ENCODE measurements at regions not wholly inside any gene's neighbourhood (a gene's known extent, or its start where the extent isn't known, plus 50 kb on each side); places are given as distances from the start of the nearest gene placed in this dataset.

DNA sequence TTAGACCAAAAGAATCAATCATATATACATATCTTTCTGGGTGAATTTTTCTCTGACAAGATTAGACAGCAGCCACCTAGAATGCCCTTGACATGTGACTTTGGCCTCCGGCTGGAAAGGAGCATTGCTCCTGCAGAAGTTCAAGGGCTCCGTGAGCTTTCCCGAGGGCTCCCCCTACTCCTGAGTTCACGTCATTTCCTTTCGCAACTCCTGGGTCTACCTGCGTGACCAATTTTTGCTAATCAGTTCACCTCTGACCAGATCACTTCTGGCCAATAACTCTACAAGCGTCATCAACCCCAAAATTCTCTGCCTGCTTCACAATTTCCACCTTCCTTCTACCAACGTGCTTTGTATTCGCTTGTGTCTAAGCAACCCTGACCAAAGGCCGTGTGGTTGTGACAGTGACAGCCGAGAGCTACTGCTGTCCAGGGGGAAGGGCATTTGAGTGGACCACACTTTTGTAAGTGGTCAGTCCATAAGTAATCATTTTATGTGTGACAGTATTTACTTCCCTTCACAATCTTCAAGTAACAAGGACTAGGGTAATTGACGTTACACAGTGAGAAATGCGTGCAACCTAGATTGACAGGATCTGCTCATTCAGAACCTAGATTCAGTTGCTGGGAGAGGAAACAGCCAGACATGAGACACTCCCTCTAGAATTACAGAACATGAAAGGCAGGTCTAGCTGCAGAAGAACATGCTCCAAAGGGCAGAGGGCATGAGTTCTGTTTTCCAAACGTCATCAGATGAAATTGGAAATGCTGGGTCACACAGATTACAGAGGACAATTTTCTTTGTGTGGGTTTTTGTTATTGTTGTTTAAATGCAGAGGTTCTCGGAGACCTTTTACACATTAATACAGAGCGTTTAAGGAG lies 145.9 kb upstream of the SPACA7 start:
- Histone ChIP-seq H3K9me3 (ENCODE audit: low read depth) (no peaks in the 10 kb centered on the region), H3K4me3 (no peak overlapping the region), H3K27ac (no peak overlapping the region), H3K27me3 (peaks cover 17% of the 10 kb centered on the region), H3K4me1 (ENCODE audit: low read depth) (no peaks in the 10 kb centered on the region), H3K36me3 (no peaks in the 10 kb centered on the region)
- no peak for DNase-seq (ENCODE audit: low read depth in 1 of 2, low spot score in 1 of 2)
- TF ChIP-seq, protein P1, sequence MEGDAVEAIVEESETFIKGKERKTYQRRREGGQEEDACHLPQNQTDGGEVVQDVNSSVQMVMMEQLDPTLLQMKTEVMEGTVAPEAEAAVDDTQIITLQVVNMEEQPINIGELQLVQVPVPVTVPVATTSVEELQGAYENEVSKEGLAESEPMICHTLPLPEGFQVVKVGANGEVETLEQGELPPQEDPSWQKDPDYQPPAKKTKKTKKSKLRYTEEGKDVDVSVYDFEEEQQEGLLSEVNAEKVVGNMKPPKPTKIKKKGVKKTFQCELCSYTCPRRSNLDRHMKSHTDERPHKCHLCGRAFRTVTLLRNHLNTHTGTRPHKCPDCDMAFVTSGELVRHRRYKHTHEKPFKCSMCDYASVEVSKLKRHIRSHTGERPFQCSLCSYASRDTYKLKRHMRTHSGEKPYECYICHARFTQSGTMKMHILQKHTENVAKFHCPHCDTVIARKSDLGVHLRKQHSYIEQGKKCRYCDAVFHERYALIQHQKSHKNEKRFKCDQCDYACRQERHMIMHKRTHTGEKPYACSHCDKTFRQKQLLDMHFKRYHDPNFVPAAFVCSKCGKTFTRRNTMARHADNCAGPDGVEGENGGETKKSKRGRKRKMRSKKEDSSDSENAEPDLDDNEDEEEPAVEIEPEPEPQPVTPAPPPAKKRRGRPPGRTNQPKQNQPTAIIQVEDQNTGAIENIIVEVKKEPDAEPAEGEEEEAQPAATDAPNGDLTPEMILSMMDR (IDR thresholded peaks at IDR 0.05; ENCODE audit: low read depth, low read length), result no peak

DNA sequence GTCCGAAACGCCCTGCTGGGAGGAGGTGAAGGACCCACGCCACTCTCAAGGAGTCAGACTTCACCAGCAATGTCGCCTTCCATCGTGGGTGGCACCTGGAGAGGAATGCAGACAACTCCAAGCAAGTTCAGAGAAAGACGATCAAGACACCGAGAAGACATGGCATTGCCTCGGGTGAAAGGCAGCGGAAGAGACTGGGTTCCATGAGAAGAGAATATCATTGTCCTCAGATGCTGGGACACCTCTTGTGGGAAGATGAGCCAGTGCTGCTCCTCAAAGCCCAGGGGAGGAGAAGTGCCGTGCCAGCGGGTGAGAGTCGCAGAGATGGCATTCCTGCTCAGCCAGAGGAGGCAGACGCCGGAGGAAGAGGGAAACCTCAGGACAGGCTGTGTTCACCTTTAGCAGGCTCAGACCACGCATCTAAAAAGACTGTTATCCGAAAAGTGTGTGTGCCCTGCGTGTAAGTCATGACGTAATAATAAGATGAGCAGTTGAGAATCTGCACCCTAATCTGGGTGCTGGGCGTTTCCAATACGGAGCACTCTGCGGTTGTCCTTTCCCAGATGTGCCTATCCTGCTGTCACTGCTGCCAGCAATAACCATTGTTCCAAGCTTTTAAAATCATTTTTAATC lies 144.6 kb upstream of the SPACA7 start:
- no peaks in the 10 kb centered on the region for H3K36me3 ChIP-seq
- no peak overlapping the region for H3K4me3 ChIP-seq
- TF ChIP-seq, protein P1 (IDR thresholded peaks at IDR 0.05; ENCODE audit: low read depth, low read length), result no peak
- no peaks in the 10 kb centered on the region for H3K4me1 ChIP-seq (ENCODE audit: low read depth)
- H3K9me3 ChIP-seq (ENCODE audit: low read depth), result no peaks in the 10 kb centered on the region
- H3K27me3 ChIP-seq, result peaks cover 17% of the 10 kb centered on the region
- H3K27ac ChIP-seq, result no peak overlapping the region
- no peak for DNase-seq (ENCODE audit: low read depth in 1 of 2, low spot score in 1 of 2)

DNA sequence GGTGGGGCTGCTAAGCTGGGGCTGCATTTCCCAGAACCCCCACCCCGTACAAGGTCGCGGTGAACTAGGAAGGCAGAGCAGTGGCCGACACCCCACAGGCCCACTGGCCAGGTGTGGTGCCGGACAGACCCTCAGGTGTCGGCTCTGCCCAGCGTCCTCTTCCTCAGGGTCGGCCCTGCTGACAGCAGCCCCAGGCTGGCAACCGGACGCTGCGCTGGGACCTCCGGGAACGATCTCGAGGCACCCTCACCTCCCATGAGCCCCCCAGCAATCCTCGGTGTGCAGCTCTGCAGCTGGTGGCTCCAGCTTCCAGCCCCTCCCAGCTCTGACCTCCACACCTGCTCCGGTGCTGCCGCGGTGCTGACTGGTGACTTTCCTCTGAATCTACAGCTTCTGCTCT lies 142.9 kb upstream of the SPACA7 start:
- Histone ChIP-seq H3K4me3 (no peak overlapping the region), H3K27me3 (peaks cover 17% of the 10 kb centered on the region), H3K4me1 (ENCODE audit: low read depth) (no peaks in the 10 kb centered on the region), H3K27ac (no peak overlapping the region), H3K9me3 (ENCODE audit: low read depth) (no peaks in the 10 kb centered on the region), H3K36me3 (no peaks in the 10 kb centered on the region)
- TF ChIP-seq, protein P1 (IDR thresholded peaks at IDR 0.05; ENCODE audit: low read depth, low read length), result no peak
- no peak for DNase-seq (ENCODE audit: low read depth in 1 of 2, low spot score in 1 of 2)

DNA sequence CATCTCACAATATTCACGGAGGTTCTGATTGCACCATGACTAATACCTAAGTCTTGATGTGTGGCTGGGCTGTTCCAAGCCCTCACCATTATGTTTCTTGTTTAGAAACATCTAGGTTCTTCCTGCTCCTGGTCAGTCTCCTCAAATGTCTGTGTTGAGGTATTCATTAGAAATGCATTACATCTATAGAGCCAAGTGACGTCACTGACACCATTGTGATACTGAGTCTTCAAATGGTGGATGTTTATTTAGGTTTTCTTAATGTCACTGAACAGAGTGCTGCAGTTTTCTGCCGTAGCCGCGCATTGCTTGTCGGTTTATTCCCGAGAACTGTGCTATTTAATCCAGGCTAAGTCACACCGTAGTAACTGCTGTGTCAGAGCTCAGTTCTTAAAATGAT lies 142.4 kb upstream of the SPACA7 start:
- Histone ChIP-seq H3K9me3 (ENCODE audit: low read depth) (no peaks in the 10 kb centered on the region), H3K27me3 (peaks cover 17% of the 10 kb centered on the region), H3K27ac (no peak overlapping the region), H3K4me3 (no peak overlapping the region), H3K36me3 (no peaks in the 10 kb centered on the region), H3K4me1 (ENCODE audit: low read depth) (no peaks in the 10 kb centered on the region)
- DNase-seq (ENCODE audit: low read depth in 1 of 2, low spot score in 1 of 2), result no peak
- TF ChIP-seq, protein P1 (IDR thresholded peaks at IDR 0.05; ENCODE audit: low read depth, low read length), result no peak

DNA sequence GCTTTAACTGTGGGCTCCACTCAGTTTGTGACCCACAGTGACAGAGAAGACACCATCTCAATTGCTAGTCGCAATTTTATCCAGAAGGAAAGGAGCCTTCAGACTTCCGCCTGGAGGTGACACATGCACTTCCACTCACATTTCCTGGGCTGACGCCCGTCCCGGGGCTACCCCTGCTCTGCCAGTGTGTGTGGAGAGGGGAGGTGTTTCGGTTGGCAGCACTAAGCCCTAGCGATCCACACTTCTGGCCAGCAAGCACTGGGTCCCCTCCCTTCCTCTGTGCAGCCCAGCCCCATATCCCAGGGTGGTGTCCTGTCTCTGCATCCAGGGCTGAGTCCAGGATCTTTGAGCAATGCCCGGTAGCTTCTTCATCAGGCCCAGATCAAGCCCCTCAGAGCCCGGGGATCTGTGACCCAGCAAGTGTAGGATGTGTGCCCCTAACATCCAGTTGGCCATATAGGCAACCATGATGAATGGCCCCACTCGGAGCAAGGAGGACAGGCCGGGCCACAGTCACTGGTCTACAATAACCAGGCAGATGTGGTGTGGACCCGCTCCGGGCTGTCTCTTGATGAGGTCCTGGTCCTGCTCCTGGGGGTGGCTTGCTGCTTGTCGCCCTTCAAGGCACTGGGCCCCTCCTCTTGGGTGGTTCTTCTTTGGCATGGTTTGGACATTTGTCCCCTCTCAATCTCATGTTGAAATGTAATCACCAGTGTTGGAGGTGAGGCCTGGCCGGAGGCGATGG lies 141.9 kb upstream of the SPACA7 start:
- Histone ChIP-seq H3K36me3 (no peaks in the 10 kb centered on the region), H3K27me3 (peaks cover 17% of the 10 kb centered on the region), H3K4me1 (ENCODE audit: low read depth) (no peaks in the 10 kb centered on the region), H3K4me3 (no peak overlapping the region), H3K27ac (no peak overlapping the region), H3K9me3 (ENCODE audit: low read depth) (no peaks in the 10 kb centered on the region)
- DNase-seq (ENCODE audit: low read depth in 1 of 2, low spot score in 1 of 2), result no peak
- TF ChIP-seq, protein P1 (IDR thresholded peaks at IDR 0.05; ENCODE audit: low read depth, low read length), result no peak
